ENCODE measurements at regions not wholly inside any gene's neighbourhood (a gene's known extent, or its start where the extent isn't known, plus 50 kb on each side); places are given as distances from the start of the nearest gene placed in this dataset.
A peak's percentile ranks its signal among the peaks of the same experiment; 100 is the strongest.

DNA sequence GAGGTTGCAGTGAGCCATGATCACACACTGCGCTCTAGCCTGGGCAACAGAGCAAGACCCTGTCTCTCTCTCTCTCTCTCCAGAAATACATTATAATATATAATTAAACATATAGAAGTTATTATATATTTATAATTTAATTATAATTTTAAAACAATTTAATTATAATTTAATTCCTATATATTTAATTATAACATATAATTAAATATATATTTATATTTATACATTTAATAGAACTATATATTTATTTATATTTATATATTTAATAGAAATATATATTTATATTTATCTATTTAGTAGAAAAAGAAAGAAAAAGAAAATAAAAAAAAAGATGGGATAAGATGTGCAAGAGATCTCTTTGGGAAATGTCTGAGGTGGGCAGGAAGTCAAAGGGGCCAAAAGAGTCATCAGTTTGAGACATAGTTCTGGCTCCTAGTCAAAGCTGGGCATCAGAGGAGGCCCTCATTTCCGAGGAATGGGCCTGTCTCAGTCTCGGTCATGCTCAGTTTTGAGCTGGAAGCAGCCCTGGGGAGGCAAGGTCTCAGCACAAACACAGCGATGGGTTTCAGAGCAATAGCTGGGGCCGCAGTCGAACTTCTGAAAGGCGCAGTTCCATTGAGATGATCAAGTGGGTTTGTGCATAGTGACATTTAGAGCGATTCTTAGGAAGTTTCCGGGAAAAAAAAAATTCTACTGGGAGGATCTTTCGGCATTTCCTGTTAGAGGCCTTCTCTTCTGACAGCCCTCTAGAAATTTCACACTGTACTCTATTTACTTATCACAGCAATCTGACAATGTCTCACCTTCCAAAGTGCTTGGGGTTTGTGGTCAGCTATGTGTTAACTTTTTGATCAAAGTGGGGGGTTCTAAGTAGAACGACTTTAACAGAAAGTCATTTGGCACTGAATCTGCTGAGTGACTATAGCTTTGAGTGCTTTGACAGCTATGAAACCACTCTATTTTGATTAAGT, 58.7 kb upstream of the GZMB start:
- peak; percentile 43 for FAIRE-seq

GRCh38 chr14:24690492-24690891, 56.5 kb upstream of the GZMB start:
- no peak for FAIRE-seq

- FAIRE-seq, result no peak
These were observed 54.2 kb upstream of the GZMB start for GRCh38 chr14:24688030-24688658.

All from colon (tissue), 2 donors.